Ammon's horn (tissue), 1 donor: ENCODE measurements at regions not wholly inside any gene's neighbourhood (a gene's known extent, or its start where the extent isn't known, plus 50 kb on each side); places are given as distances from the start of the nearest gene placed in this dataset.
"Not testable (repeated sequence)": the region's sequence is repeated elsewhere in the genome, so short reads cannot be mapped to it uniquely, and the experiment has no call there.

Experiments used
- DNase-seq: peaks from one replicate; pipeline ENCODE4 v3.0.0-alpha.2; 2016; ENCODE audit warnings: low spot score

DNA sequence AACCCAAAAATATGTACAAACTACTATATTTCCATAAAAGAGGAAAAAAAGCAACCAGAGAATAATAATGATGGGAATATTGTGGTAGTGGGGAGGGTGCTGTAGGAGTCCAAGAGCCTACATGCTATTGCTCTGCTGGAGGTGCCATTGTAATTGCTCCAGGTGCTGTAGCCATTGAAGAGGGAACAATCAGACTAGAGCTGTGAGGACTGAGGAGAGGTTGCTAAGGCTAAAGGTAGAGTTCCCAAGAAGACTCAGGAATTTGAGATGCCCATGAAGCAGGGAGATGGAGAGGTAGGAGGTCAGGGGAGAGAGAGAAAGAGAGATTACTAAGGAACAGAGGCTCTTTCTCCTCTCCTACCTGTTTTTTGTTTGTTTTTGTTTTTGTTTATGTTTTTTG is 394.0 kb downstream of the DMRTA1 start:
- DNase-seq, result no peak

- DNase-seq, result not testable (repeated sequence)
Observed at GRCh38 chr9:22845243-22845642, 398.6 kb downstream of the DMRTA1 start.

DNA sequence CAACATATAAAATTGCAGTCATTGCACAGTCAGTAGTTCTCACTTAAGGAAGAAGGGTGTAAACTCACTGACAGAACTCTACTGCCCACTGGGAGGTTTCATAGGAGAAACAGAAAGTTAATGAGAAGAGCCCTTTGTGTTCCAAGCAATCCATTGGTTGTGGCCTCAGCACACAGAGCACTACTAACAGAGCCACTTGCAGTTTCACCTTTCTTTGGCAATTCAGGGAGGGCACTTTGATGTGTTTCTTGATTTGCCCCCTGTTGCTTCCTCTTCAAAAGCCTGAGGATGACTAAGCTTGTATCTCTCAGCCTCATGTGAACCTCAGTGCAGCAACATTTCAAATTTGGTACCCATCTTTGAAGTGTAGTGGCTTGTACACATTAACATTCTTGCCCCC is 409.4 kb downstream of the DMRTA1 start:
- DNase-seq, result no peak

- DNase-seq, result no peak
Observed at GRCh38 chr9:22857316-22857715, 410.7 kb downstream of the DMRTA1 start.

- no peak for DNase-seq
Observed at GRCh38 chr9:22863106-22863505, 416.5 kb downstream of the DMRTA1 start.

GRCh38 chr9:22863736-22864135 is 417.1 kb downstream of the DMRTA1 start:
- DNase-seq, result no peak

GRCh38 chr9:22893196-22893843 is 446.7 kb downstream of the DMRTA1 start:
- no peak for DNase-seq

GRCh38 chr9:22898591-22898990 is 452.0 kb downstream of the DMRTA1 start:
- no peak for DNase-seq

- DNase-seq, result no peak
Observed at GRCh38 chr9:22911632-22912031, 465.0 kb downstream of the DMRTA1 start.

- no peak for DNase-seq
Observed at GRCh38 chr9:22913026-22913425, 466.4 kb downstream of the DMRTA1 start.

DNA sequence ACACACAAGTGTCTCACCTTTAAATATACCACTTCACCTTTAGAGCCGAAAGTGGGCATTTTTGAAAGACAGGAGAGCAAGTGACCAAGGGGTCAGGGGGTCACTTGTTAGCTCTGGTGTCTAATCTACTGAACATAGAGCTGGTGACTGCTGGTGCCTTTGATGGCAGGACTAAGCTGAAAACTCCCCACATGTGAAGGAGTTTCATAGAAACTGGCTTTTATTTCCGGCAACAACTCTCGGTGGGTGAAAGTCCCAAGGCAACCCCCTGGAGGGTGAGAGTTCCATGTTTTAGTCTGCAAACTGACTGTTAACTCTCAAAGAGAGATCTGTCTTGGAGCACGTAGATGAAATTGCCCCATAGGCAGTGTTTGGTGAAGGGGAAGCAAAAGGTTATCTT is 466.9 kb downstream of the DMRTA1 start:
- no peak for DNase-seq

- DNase-seq, result no peak
Observed at GRCh38 chr9:22916148-22916547, 469.5 kb downstream of the DMRTA1 start.

DNA sequence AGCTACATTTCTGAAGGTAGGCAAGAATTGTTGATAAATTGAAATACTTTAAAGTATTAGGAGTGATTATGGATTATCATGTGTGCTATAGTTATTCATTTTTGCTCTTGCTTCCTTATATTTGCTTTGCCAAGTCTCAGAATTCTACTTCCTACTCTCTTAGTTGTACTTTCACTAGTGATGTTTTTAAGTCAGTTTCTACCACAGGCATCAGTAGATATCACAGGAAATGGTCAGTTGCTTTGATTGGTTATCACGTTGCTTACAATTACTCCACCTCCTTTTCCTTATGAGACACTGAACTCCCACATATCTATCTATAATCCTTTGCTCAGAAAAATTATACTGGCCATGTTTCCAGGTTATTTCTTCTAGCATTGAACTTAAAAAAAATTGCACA is 472.8 kb downstream of the DMRTA1 start:
- no peak for DNase-seq

- DNase-seq, result no peak
Observed at GRCh38 chr9:22921742-22922141, 475.1 kb downstream of the DMRTA1 start.

GRCh38 chr9:22922222-22922621 is 475.6 kb downstream of the DMRTA1 start:
- no peak for DNase-seq

GRCh38 chr9:22954550-22954949 is 507.9 kb downstream of the DMRTA1 start:
- no peak for DNase-seq

DNA sequence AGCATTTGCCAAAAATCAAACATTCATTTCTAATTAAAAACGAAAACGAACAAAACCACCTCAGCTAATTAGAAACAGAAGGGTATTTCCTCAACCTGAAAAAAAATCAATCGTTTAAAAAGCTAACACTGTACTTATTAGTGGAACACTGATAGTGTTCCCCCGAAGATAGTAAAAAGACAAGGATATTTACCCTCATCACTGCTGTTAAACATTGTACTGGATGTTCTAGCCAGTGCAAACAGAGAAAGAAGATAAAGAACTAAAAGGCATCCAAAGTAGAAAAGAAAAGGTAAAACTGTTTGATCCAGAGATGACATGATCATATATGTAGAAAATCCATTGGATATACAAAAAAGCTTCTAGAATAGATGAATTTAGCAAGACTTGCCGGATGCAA is 508.3 kb downstream of the DMRTA1 start:
- DNase-seq, result no peak

- DNase-seq, result no peak
Observed at GRCh38 chr9:22969350-22969979, 522.8 kb downstream of the DMRTA1 start.

- DNase-seq, result no peak
Observed at GRCh38 chr9:22970434-22970975, 523.9 kb downstream of the DMRTA1 start.

DNA sequence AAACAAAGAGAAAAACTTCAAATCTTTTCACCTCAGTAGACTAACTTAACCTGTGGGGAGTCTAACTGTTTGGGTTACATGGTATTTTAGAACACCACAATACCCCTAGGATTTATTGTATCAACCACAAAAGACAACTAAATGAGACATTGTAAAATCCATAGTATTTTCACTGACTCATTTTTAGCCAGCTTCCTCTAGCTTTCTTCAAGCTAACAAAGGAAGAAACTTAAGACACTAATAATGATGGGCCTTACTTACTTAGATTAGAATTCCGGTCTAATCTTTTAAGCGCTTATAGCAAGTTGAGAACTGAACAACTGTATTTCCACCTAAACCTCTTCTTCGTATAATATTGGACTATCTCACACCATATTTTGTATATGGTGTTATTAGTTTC is 529.3 kb downstream of the DMRTA1 start:
- no peak for DNase-seq

GRCh38 chr9:22976454-22976853 is 529.8 kb downstream of the DMRTA1 start:
- no peak for DNase-seq

GRCh38 chr9:22980429-22980828 is 533.8 kb downstream of the DMRTA1 start:
- not testable (repeated sequence) for DNase-seq

DNA sequence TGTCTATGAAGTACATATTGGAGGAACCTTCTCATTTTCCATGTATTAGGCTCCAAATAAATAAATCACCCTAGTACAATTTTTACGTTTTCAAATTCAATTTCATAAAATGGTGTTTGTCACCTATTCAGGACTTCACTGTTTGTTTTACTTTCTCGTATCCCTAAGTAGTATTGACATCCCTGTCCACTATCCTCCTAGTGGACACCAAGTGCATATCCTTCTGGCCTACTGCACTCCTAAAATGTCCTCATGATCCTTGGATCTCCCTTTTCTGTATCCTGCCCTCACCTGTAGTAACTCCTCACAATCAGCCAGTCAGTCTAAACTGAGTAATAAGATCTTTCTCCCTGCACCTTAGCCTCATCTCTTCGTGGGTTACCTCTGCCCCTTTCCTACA is 539.9 kb downstream of the DMRTA1 start:
- no peak for DNase-seq

- DNase-seq, result no peak
Observed at GRCh38 chr9:22990349-22990748, 543.7 kb downstream of the DMRTA1 start.
